CD14-positive monocyte (primary cell): ENCODE measurements at regions not wholly inside any gene's neighbourhood (a gene's known extent, or its start where the extent isn't known, plus 50 kb on each side); places are given as distances from the start of the nearest gene placed in this dataset.

Experiments used
- DNase-seq, 3 donors: peaks; one replicate each; pipeline ENCODE4 v3.0.0-alpha.2; 2011 to 2022
- H2AFZ ChIP-seq: 2 replicates; pipeline ENCODE4 v1.6.0; 2012; ENCODE audit warnings: mild to moderate bottlenecking, low read depth, low read length, inconsistent platforms; ENCODE audit not compliant: insufficient read depth, poor library complexity, severe bottlenecking
- H3K27ac ChIP-seq, 2 donors: 1 replicate in 1 of 2; 2 replicates in 1 of 2; pipeline ENCODE4 v1.5.1; 2012 to 2013; ENCODE audit warnings: low read length in 2 of 2, control low read depth in 1 of 2, inconsistent platforms in 1 of 2, low read depth in 1 of 2, mild to moderate bottlenecking in 1 of 2
- H3K27me3 ChIP-seq, 2 donors: one replicate each; pipeline versions ENCODE4 v1.6.0 to v1.6.1; 2011 to 2013; ENCODE audit warnings: low read length in 2 of 2; ENCODE audit not compliant: control insufficient read depth in 2 of 2, insufficient read depth in 2 of 2
- H3K36me3 ChIP-seq, 2 donors: replicated peaks in 1 of 2; 1 replicate in 1 of 2; 2 replicates in 1 of 2; pipeline versions ENCODE4 v1.5.1 to v1.6.1; 2012 to 2013; ENCODE audit warnings: low read length in 2 of 2, control low read depth in 1 of 2, inconsistent platforms in 1 of 2, mild to moderate bottlenecking in 1 of 2; ENCODE audit not compliant: insufficient read depth in 2 of 2, control insufficient read depth in 1 of 2
- H3K4me1 ChIP-seq, 2 donors: 1 replicate in 1 of 2; 2 replicates in 1 of 2; pipeline versions ENCODE4 v1.5.1 to v1.6.1; 2012 to 2013; ENCODE audit warnings: low read length in 2 of 2, control low read depth in 1 of 2, inconsistent platforms in 1 of 2, mild to moderate bottlenecking in 1 of 2, moderate library complexity in 1 of 2; ENCODE audit not compliant: insufficient read depth in 2 of 2, control insufficient read depth in 1 of 2
- H3K4me2 ChIP-seq: replicated peaks from 2 replicates; pipeline ENCODE3; 2012; ENCODE audit warnings: low read length, moderate library complexity, mild to moderate bottlenecking; ENCODE audit not compliant: poor library complexity, severe bottlenecking; ENCODE audit errors: extremely low read depth
- H3K4me3 ChIP-seq, 3 experiments: fragments of 200-600 bp in 1 of 3; sonication (generic) in 1 of 3; replicated peaks in 1 of 3; 1 replicate in 2 of 3; 2 replicates in 1 of 3; pipeline ENCODE4 v1.5.1; 2011 to 2013; ENCODE audit warnings: low read length in 3 of 3, mild to moderate bottlenecking in 3 of 3, control low read depth in 2 of 3, low read depth in 2 of 3, inconsistent platforms in 1 of 3, moderate library complexity in 1 of 3
- H3K79me2 ChIP-seq: 2 replicates; pipeline ENCODE4 v1.6.0; 2012; ENCODE audit warnings: mild to moderate bottlenecking, control low read depth, inconsistent platforms, low read length, moderate library complexity; ENCODE audit not compliant: insufficient read depth
- H3K9ac ChIP-seq: 2 replicates; pipeline ENCODE4 v1.6.0; 2017; ENCODE audit warnings: low read length, mild to moderate bottlenecking; ENCODE audit not compliant: insufficient read depth, poor library complexity, severe bottlenecking
- H3K9me3 ChIP-seq, 2 donors: replicated peaks in 1 of 2; 1 replicate in 1 of 2; 2 replicates in 1 of 2; pipeline versions ENCODE4 v1.5.1 to v1.6.1; 2012 to 2013; ENCODE audit warnings: low read length in 2 of 2, control low read depth in 1 of 2; ENCODE audit not compliant: control insufficient read depth in 1 of 2, insufficient read depth in 1 of 2
- H4K20me1 ChIP-seq: 2 replicates; pipeline ENCODE4 v1.6.0; 2012; ENCODE audit warnings: mild to moderate bottlenecking, low read length, control low read depth, moderate library complexity; ENCODE audit not compliant: insufficient read depth
- H3K27ac Mint-ChIP-seq, 7 donors: one replicate each; pipeline ENCODE4 v1.8.0; 2020; ENCODE audit warnings: mild to moderate bottlenecking in 7 of 7, mixed read lengths in 7 of 7, moderate library complexity in 6 of 7, inconsistent platforms in 2 of 7
- H3K27me3 Mint-ChIP-seq, 3 donors: one replicate each; pipeline ENCODE4 v1.8.0; 2021 to 2022; ENCODE audit warnings: low read depth in 3 of 3, mild to moderate bottlenecking in 3 of 3, mixed read lengths in 3 of 3, moderate library complexity in 3 of 3, inconsistent platforms in 1 of 3
- H3K36me3 Mint-ChIP-seq, 2 donors: one replicate each; pipeline ENCODE4 v1.8.0; 2020; ENCODE audit warnings: mixed read lengths in 2 of 2, inconsistent platforms in 1 of 2, mild to moderate bottlenecking in 1 of 2
- H3K4me1 Mint-ChIP-seq: one replicate; pipeline ENCODE4 v1.8.0; 2020; ENCODE audit warnings: mild to moderate bottlenecking, mixed read lengths
- H3K4me3 Mint-ChIP-seq, 2 donors: one replicate each; pipeline ENCODE4 v1.8.0; 2020; ENCODE audit warnings: mild to moderate bottlenecking in 2 of 2, mixed read lengths in 2 of 2, moderate library complexity in 1 of 2
- H3K9me3 Mint-ChIP-seq, 7 donors: one replicate each; pipeline ENCODE4 v1.8.0; 2020 to 2022; ENCODE audit warnings: mixed read lengths in 7 of 7, mild to moderate bottlenecking in 6 of 7, moderate library complexity in 6 of 7, inconsistent platforms in 2 of 7
- WGBS: methylation state at CpG from one replicate; pipeline ENCODE4 v1.1.5; 2013; ENCODE audit warnings: missing lambda C conversion rate; ENCODE audit not compliant: insufficient coverage; 5-methylcytosine and 5-hydroxymethylcytosine counted together
- intact Hi-C, 2 donors: fragments of 100-400 bp; cut with micrococcal nuclease; formaldehyde crosslinking; loops; one replicate each; pipeline versions ENCODE4 v1.15.0 to v1.15.1; 2023
- TF ChIP-seq, protein P1 (sequence below): fragments of 200-600 bp; IDR thresholded peaks from one replicate; pipeline ENCODE4 v1.8.0; 2022; ENCODE audit warnings: antibody characterized with exemption, mild to moderate bottlenecking

DNA sequence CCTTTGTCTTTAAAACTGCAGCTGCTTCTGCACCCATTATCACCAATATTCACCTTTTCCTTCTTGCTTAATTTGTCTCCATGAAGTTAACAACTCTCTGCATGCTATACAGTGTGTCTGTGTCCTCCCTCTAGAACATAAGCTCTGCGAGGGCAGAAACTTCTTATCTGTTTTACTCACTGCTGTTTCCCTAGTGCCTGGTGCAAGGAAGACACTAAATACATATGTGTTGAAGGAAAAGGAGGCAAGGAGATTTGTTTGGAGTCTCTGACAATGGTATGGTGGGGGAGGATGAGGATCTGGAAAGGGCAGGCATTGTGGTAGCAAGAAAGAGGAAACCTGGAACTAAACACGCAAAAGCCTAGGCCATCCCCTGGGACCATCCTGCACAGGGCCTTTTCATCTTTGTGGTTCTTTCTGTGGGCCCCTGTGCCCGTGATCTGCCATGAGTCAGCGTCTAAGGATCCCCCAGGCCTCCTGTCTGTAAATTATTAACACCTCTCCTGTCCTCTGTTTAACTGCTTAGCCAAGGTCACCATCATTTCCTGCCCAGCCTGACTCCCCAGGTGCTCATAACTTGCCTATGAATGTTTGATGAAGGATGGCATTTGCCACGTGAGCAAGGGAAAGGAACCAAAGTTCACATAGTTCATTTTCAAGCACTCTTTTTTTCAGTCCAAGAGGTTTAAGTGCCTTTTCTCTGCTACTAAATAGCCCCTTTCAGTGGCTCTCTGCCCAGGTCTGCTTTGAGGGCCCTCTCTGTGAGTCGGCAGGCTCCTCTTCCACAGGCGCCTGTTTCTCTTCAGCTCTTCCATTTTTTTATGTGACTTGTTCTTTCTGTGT is 131.1 kb downstream of the RASSF10 start:
- DNase-seq: no peak
- Mint-ChIP-seq H3K36me3 (no peaks in the 10 kb centered on the region), H3K4me3 (no peak overlapping the region), H3K4me1 (no peaks in the 10 kb centered on the region), H3K27ac (peak overlapping the region in 1 of 7 donors; percentile 1), H3K27me3 (peaks cover 5 to 15% (median 5%) of the 10 kb centered on the region in 3 donors), H3K9me3 (peaks cover 0 to 13% (median 1%) of the 10 kb centered on the region in 7 donors)
- no peaks in the 10 kb centered on the region for H3K9me3 ChIP-seq
- no peak overlapping the region for H2AFZ ChIP-seq
- H3K4me3 ChIP-seq: no peak overlapping the region
- no peaks in the 10 kb centered on the region for H3K79me2 ChIP-seq
- H3K9ac ChIP-seq: no peak overlapping the region
- no peak overlapping the region for H3K4me2 ChIP-seq
- TF ChIP-seq, protein P1, sequence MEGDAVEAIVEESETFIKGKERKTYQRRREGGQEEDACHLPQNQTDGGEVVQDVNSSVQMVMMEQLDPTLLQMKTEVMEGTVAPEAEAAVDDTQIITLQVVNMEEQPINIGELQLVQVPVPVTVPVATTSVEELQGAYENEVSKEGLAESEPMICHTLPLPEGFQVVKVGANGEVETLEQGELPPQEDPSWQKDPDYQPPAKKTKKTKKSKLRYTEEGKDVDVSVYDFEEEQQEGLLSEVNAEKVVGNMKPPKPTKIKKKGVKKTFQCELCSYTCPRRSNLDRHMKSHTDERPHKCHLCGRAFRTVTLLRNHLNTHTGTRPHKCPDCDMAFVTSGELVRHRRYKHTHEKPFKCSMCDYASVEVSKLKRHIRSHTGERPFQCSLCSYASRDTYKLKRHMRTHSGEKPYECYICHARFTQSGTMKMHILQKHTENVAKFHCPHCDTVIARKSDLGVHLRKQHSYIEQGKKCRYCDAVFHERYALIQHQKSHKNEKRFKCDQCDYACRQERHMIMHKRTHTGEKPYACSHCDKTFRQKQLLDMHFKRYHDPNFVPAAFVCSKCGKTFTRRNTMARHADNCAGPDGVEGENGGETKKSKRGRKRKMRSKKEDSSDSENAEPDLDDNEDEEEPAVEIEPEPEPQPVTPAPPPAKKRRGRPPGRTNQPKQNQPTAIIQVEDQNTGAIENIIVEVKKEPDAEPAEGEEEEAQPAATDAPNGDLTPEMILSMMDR: no peak
- H3K36me3 ChIP-seq: no peaks in the 10 kb centered on the region
- H3K27ac ChIP-seq: no peak overlapping the region
- H3K27me3 ChIP-seq: peaks cover 0 to 5% of the 10 kb centered on the region in 2 donors
- no peaks in the 10 kb centered on the region for H4K20me1 ChIP-seq
- intact Hi-C loops: no loop called here
- no peaks in the 10 kb centered on the region for H3K4me1 ChIP-seq
- whole genome bisulfite sequencing: 28% methylated on average over 3 of the region's 7 CpGs

DNA sequence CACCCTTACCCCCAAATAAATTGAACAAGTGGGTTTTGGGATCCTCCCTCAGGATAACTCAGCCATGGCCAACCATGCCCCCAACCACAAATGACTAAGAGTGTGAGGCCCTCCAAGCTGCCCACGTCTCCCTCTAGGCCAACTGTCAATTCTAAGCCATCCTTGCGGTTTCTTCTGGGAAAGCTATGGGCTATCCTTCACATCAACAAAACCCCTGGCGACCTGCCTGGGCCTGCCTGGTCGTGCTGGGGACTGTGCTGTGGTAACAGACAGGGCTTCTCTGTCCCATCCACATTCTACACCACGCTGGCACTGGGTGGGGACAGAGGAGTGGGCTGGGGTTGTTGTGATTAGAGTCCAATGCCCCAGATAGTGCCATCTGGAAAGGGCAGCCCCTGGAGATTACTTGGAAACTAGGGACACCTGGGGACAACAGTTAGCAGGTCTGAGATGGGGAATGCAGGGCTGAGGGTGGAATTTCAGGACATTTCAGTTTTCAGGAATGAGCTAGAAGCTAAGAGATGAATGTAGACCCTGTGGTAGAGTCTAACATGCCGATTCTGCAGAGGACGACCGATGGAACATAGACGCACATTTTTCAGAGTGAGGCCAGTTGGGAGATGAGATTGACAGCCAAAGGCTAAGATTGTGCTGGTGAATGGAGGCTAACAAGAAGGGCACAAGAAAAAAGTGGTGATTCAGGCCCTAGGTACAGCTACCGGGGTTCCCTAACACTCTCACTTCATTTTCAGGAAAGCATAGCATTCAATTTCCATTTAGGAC is 131.9 kb downstream of the RASSF10 start:
- H3K9me3 ChIP-seq: no peaks in the 10 kb centered on the region
- no peak overlapping the region for H3K27ac ChIP-seq
- no peak overlapping the region for H3K27ac Mint-ChIP-seq
- H2AFZ ChIP-seq: no peak overlapping the region
- H3K4me2 ChIP-seq: no peak overlapping the region
- no peak overlapping the region for H3K9ac ChIP-seq
- H3K9me3 Mint-ChIP-seq: peaks cover 0 to 13% (median 1%) of the 10 kb centered on the region in 7 donors
- no peaks in the 10 kb centered on the region for H3K79me2 ChIP-seq
- TF ChIP-seq, protein P1: no peak
- DNase-seq: no peak
- no peaks in the 10 kb centered on the region for H3K4me1 ChIP-seq
- H3K4me1 Mint-ChIP-seq: no peaks in the 10 kb centered on the region
- intact Hi-C loops: no loop called here
- H3K4me3 ChIP-seq: no peak overlapping the region
- peaks cover 0 to 2% of the 10 kb centered on the region in 2 donors for H3K27me3 ChIP-seq
- no peak overlapping the region for H3K4me3 Mint-ChIP-seq
- H3K36me3 Mint-ChIP-seq: no peaks in the 10 kb centered on the region
- no peaks in the 10 kb centered on the region for H3K36me3 ChIP-seq
- H3K27me3 Mint-ChIP-seq: peaks cover 5 to 15% (median 5%) of the 10 kb centered on the region in 3 donors
- H4K20me1 ChIP-seq: no peaks in the 10 kb centered on the region
- 89% methylated on average over 3 of the region's 10 CpGs for WGBS
